D721Med (cell line): ENCODE measurements at regions not wholly inside any gene's neighbourhood (a gene's known extent, or its start where the extent isn't known, plus 50 kb on each side); places are given as distances from the start of the nearest gene placed in this dataset.
A peak's percentile ranks its signal among the peaks of the same experiment; 100 is the strongest.

Source experiments
- DNase-seq: peaks from one replicate; pipeline ENCODE4 v3.0.0; 2011; ENCODE audit warnings: low spot score; ENCODE audit not compliant: insufficient read length
- FAIRE-seq: peaks from 2 replicates; lab custom pipeline; 2011; peaks lifted over from hg19 to GRCh38; lab: Jason Lieb, UNC
- TF ChIP-seq, protein P1 (sequence below): IDR thresholded peaks from 2 replicates; pipeline ENCODE4 v1.5.1; 2012; ENCODE audit warnings: mild to moderate bottlenecking, control low read depth; ENCODE audit not compliant: insufficient read depth; ENCODE audit errors: missing control alignments

- no peak for FAIRE-seq
- TF ChIP-seq, protein P1, sequence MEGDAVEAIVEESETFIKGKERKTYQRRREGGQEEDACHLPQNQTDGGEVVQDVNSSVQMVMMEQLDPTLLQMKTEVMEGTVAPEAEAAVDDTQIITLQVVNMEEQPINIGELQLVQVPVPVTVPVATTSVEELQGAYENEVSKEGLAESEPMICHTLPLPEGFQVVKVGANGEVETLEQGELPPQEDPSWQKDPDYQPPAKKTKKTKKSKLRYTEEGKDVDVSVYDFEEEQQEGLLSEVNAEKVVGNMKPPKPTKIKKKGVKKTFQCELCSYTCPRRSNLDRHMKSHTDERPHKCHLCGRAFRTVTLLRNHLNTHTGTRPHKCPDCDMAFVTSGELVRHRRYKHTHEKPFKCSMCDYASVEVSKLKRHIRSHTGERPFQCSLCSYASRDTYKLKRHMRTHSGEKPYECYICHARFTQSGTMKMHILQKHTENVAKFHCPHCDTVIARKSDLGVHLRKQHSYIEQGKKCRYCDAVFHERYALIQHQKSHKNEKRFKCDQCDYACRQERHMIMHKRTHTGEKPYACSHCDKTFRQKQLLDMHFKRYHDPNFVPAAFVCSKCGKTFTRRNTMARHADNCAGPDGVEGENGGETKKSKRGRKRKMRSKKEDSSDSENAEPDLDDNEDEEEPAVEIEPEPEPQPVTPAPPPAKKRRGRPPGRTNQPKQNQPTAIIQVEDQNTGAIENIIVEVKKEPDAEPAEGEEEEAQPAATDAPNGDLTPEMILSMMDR = no peak
- DNase-seq = no peak
Observed at GRCh38 chr1:164971391-164971790, 385.1 kb downstream of the LMX1A start.

- TF ChIP-seq, protein P1 = no peak
- FAIRE-seq = no peak
Observed at GRCh38 chr1:164969253-164969652, 387.3 kb downstream of the LMX1A start.

DNA sequence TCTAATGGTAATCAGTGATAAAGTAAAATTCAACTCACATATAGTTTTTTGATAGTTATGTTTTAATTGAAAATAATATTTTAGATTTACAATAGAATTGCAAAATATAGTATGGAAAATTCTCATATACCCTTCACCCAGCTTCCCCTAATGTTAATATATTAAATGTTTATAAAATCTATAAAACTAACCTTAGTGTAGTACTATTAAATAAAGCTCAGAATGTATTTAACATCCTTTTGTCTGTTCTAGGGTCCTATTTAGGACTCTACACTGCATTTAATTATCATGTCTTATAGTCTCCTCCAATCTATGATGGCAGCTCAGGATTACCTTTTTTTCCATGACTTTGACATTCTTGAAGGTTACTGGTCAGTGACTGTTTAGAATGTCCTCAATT lies 389.2 kb downstream of the LMX1A start:
- FAIRE-seq (no peak), DNase-seq (no peak)
- TF ChIP-seq, protein P1 = no peak

More at GRCh38 chr1:164969253-164969652, 387.3 kb downstream of the LMX1A start:
- no peak for DNase-seq

DNA sequence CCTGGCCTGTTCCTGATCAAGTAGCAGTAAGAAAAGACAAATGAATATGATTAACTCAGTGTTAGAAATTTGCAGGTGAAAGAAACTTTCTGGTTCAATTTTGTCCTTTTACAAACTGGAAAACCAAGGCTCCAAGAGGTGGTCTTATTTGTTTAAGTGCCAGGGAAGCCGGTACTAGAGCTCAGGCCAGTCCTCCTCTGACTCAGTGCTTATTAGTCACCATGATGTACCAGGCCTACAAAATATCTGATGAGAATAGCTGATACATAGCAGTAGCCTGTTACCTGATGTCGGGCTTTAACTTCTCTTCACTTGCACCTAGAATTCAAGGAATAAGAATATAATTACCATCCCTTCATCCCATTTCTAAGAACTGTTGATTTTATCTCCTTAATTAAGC lies 394.8 kb downstream of the LMX1A start:
- TF ChIP-seq, protein P1 = no peak
- FAIRE-seq (no peak), DNase-seq (no peak)

DNA sequence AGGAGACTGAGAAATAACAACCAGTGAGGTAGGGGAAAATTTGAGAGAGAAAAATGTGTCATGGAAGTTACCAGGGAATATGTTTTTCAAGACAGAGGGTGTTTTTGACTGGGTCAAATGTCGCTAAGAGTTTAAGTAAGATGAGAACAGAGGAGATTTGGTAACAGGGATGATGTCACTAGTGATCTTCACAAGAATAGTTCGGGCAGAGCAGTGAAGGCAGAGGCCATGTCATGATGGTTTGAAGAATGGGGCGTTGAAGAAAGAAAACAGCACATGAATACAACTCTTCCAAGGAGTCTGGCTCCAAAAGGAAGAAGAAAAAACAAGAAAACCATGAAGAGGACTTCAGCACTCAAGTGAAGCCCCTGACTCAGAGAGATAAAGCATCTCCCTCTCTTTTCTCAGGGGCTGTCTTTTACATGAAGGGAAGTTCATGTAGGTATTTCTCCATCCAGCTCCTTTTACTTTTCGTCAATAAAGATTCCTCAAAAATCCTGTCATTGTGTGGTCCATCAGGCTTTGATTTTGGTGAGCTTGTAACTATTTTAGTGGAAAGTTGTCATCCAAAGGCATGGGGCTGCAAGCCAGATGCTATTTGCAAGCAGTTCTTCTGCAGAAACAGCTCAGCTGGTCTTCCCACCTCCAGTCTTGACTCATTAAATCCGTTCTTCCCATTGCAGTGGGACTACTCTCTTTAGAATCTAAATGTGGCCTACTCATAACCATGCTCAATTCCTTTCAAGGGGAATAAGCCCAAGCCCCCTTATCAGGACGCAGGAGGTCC lies 397.3 kb downstream of the LMX1A start:
- DNase-seq = no peak
- FAIRE-seq = no peak
- TF ChIP-seq, protein P1 = no peak

GRCh38 chr1:164953815-164954214 lies 394.8 kb downstream of the PBX1 start:
- no peak for DNase-seq
- FAIRE-seq = no peak
- TF ChIP-seq, protein P1 = no peak

GRCh38 chr1:164953098-164953497 lies 394.1 kb downstream of the PBX1 start:
- DNase-seq = no peak
- FAIRE-seq = no peak
- TF ChIP-seq, protein P1 = peak; percentile 32
